ENCODE measurements at regions not wholly inside any gene's neighbourhood (a gene's known extent, or its start where the extent isn't known, plus 50 kb on each side); places are given as distances from the start of the nearest gene placed in this dataset.

DNA sequence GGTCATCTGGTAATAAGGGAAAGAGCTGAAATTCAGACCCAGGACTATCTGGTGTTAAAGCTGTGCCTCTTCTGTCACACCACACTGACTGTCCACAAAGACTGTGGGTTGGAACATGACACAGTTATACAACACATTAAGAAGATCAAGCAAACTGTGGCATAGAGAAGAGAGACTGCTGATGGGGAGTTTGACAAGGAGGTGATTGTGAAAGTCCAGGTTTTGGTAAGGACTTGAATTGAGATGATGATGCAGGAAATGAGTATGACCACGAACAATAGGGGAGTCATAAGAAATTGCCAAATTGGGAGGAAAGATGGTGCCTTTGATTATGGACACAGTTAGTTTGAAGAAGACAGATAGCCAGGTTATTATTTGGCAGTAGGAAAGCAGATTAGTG lies 163.4 kb downstream of the PDGFRA start:
- H2AFZ ChIP-seq (ENCODE audit: low read depth): no peak overlapping the region
- TF ChIP-seq SIN3A (IDR thresholded peaks at IDR 0.05; ENCODE audit: borderline replicate concordance, low read depth, low read length) (no peak), EZH2phosphoT487 (IDR thresholded peaks at IDR 0.05; ENCODE audit: borderline replicate concordance, low read depth) (no peak), FOSL2 (IDR thresholded peaks at IDR 0.05; ENCODE audit: borderline replicate concordance, low read depth) (no peak), CTCF (IDR thresholded peaks at IDR 0.05) (no peak), RFX5 (IDR thresholded peaks at IDR 0.05; ENCODE audit: low read length) (no peak), FOXM1 (IDR thresholded peaks at IDR 0.05; ENCODE audit: low read depth) (no peak), GABPA (IDR thresholded peaks at IDR 0.05; ENCODE audit: low read depth) (no peak), EP300 (IDR thresholded peaks at IDR 0.05; ENCODE audit: borderline replicate concordance in 1 of 2, low read depth in 1 of 2, low read length in 1 of 2) (no peak), POLR2AphosphoS5 (IDR thresholded peaks at IDR 0.05; ENCODE audit: low read depth, low read length) (no peak), NFIC (IDR thresholded peaks at IDR 0.05; ENCODE audit: borderline replicate concordance) (no peak), RXRA (IDR thresholded peaks at IDR 0.05; ENCODE audit: borderline replicate concordance, low read depth) (no peak), YY1 (IDR thresholded peaks at IDR 0.05; ENCODE audit: low read depth) (no peak)
- TF ChIP-seq, protein P1, sequence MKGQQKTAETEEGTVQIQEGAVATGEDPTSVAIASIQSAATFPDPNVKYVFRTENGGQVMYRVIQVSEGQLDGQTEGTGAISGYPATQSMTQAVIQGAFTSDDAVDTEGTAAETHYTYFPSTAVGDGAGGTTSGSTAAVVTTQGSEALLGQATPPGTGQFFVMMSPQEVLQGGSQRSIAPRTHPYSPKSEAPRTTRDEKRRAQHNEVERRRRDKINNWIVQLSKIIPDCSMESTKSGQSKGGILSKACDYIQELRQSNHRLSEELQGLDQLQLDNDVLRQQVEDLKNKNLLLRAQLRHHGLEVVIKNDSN (IDR thresholded peaks at IDR 0.05; ENCODE audit: borderline replicate concordance, low read depth): no peak
- TF ChIP-seq, protein P2, sequence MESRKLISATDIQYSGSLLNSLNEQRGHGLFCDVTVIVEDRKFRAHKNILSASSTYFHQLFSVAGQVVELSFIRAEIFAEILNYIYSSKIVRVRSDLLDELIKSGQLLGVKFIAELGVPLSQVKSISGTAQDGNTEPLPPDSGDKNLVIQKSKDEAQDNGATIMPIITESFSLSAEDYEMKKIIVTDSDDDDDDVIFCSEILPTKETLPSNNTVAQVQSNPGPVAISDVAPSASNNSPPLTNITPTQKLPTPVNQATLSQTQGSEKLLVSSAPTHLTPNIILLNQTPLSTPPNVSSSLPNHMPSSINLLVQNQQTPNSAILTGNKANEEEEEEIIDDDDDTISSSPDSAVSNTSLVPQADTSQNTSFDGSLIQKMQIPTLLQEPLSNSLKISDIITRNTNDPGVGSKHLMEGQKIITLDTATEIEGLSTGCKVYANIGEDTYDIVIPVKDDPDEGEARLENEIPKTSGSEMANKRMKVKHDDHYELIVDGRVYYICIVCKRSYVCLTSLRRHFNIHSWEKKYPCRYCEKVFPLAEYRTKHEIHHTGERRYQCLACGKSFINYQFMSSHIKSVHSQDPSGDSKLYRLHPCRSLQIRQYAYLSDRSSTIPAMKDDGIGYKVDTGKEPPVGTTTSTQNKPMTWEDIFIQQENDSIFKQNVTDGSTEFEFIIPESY (IDR thresholded peaks at IDR 0.05; ENCODE audit: borderline replicate concordance, low read depth): no peak
- H4K20me1 ChIP-seq (ENCODE audit: insufficient read depth): no peaks in the 10 kb centered on the region
- no peaks in the 10 kb centered on the region for H3K4me1 ChIP-seq (ENCODE audit: control insufficient read depth in 1 of 2, insufficient read depth in 2 of 2, low read depth in 1 of 2, low read length in 1 of 2)
- POLR2A ChIA-PET: no interaction called here
- CTCF ChIA-PET: no interaction called here
- H3K4me2 ChIP-seq: no peak overlapping the region
- no peak overlapping the region for H3K4me3 ChIP-seq (ENCODE audit: low read depth in 2 of 2, low read length in 1 of 2)
- H3K36me3 ChIP-seq (replicated peaks in 1 of 2; ENCODE audit: control insufficient read depth in 1 of 2, insufficient read depth in 2 of 2, low read length in 1 of 2): no peaks in the 10 kb centered on the region
- H3K27ac ChIP-seq (ENCODE audit: low read depth in 2 of 2, low read length in 1 of 2): no peak overlapping the region
- H3K79me2 ChIP-seq (ENCODE audit: insufficient read depth): no peaks in the 10 kb centered on the region
- H3K9ac ChIP-seq: no peak overlapping the region
- no peaks in the 10 kb centered on the region for H3K9me3 ChIP-seq
- H3K9me2 ChIP-seq: no peaks in the 10 kb centered on the region
- no peak for DNase-seq
- no peaks in the 10 kb centered on the region; the same call in 1 of the 2 replicates for H3K27me3 ChIP-seq (ENCODE audit: insufficient read depth)
- no peaks in the 10 kb centered on the region for H3F3A ChIP-seq (replicated peaks; ENCODE audit: insufficient read depth)
- WGBS (ENCODE audit: low lambda C conversion rate): 6% methylated on average over 1 of the region's 1 CpG

DNA sequence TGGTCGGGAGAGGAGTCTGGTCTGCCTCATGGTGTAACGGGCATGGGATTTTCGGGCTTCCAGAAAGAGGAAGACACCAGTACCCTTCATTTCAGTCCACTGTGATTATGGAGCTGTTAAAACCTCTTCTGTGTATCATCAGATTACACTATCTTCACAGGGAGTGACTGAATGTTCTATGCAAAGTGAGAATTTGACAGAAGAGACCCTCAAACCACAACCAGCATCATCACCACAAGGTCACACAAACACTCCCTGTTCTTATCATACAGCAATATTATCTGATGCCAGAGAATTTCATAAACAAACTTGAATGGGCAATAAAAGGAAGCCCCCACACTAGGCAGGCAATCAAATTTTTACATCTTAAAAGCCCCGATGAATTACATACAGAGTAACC lies 164.2 kb downstream of the PDGFRA start:
- H3K9ac ChIP-seq: no peak overlapping the region
- no peaks in the 10 kb centered on the region for H3K36me3 ChIP-seq (replicated peaks in 1 of 2; ENCODE audit: control insufficient read depth in 1 of 2, insufficient read depth in 2 of 2, low read length in 1 of 2)
- no peaks in the 10 kb centered on the region for H3F3A ChIP-seq (replicated peaks; ENCODE audit: insufficient read depth)
- H3K79me2 ChIP-seq (ENCODE audit: insufficient read depth): no peaks in the 10 kb centered on the region
- H3K4me2 ChIP-seq: no peak overlapping the region
- DNase-seq: no peak
- H3K9me3 ChIP-seq: no peaks in the 10 kb centered on the region
- H2AFZ ChIP-seq (ENCODE audit: low read depth): no peak overlapping the region
- WGBS (ENCODE audit: low lambda C conversion rate): 39% methylated on average over 4 of the region's 4 CpGs
- no peaks in the 10 kb centered on the region for H4K20me1 ChIP-seq (ENCODE audit: insufficient read depth)
- ChIA-PET POLR2A (no interaction called here), CTCF (no interaction called here)
- no peak overlapping the region for H3K27ac ChIP-seq (ENCODE audit: low read depth in 2 of 2, low read length in 1 of 2)
- no peaks in the 10 kb centered on the region; the same call in 1 of the 2 replicates for H3K27me3 ChIP-seq (ENCODE audit: insufficient read depth)
- no peaks in the 10 kb centered on the region for H3K4me1 ChIP-seq (ENCODE audit: control insufficient read depth in 1 of 2, insufficient read depth in 2 of 2, low read depth in 1 of 2, low read length in 1 of 2)
- H3K9me2 ChIP-seq: no peaks in the 10 kb centered on the region
- H3K4me3 ChIP-seq (ENCODE audit: low read depth in 2 of 2, low read length in 1 of 2): no peak overlapping the region
- TF ChIP-seq, protein P2 (IDR thresholded peaks at IDR 0.05; ENCODE audit: borderline replicate concordance, low read depth): no peak
- TF ChIP-seq USF2 (IDR thresholded peaks at IDR 0.05; ENCODE audit: borderline replicate concordance, low read depth, low read length) (no peak), REST (IDR thresholded peaks at IDR 0.05; ENCODE audit: low read depth, low read length) (no peak)
